Left lung (tissue), 4 donors: ENCODE measurements at regions not wholly inside any gene's neighbourhood (a gene's known extent, or its start where the extent isn't known, plus 50 kb on each side); places are given as distances from the start of the nearest gene placed in this dataset.
A peak's percentile ranks its signal among the peaks of the same experiment; 100 is the strongest.
"Not testable (repeated sequence)": the region's sequence is repeated elsewhere in the genome, so short reads cannot be mapped to it uniquely, and the experiment has no call there.

Experiments used
- ATAC-seq: fragments of 200-7000 bp; cut with Tn5 transposase; one replicate; pipeline ENCODE4 v1.9.1; 2020; ENCODE audit warnings: moderate library complexity
- DNase-seq, 4 donors: peaks; one replicate each; pipeline ENCODE4 v3.0.0-alpha.2; 2013 to 2020
- H3K27ac ChIP-seq, 2 donors: fragments of 200-600 bp; sonication (generic) in 1 of 2; one replicate each; pipeline versions ENCODE4 v1.5.0 to v1.8.0; 2020 to 2021
- H3K27me3 ChIP-seq, 2 donors: fragments of 200-600 bp; sonication (generic) in 1 of 2; one replicate each; pipeline versions ENCODE4 v1.5.0 to v1.8.0; 2020 to 2021
- H3K36me3 ChIP-seq, 2 donors: fragments of 200-600 bp; sonication (generic) in 1 of 2; one replicate each; pipeline versions ENCODE4 v1.5.0 to v1.8.0; 2020 to 2021
- H3K4me1 ChIP-seq, 2 donors: fragments of 200-600 bp; one replicate each; pipeline ENCODE4 v1.8.0; 2021
- H3K4me3 ChIP-seq, 2 donors: fragments of 200-600 bp; sonication (generic) in 1 of 2; one replicate each; pipeline versions ENCODE4 v1.5.0 to v1.8.0; 2020 to 2021; ENCODE audit warnings: mild to moderate bottlenecking in 1 of 2
- H3K9me3 ChIP-seq, 2 donors: fragments of 200-600 bp; sonication (generic) in 1 of 2; one replicate each; pipeline versions ENCODE4 v1.5.0 to v1.8.0; 2020 to 2021
- intact Hi-C, 2 donors: fragments of 100-400 bp; cut with DNase I; formaldehyde crosslinking; loops; one replicate each; pipeline versions ENCODE4 v1.11.2 to v1.14.2; 2022
- TF ChIP-seq, protein P1 (sequence below), 2 donors: fragments of 200-600 bp; sonication (generic) in 1 of 2; IDR thresholded peaks; one replicate each; pipeline versions ENCODE4 v1.5.0 to v1.8.0; 2021; ENCODE audit warnings: antibody characterized with exemption in 2 of 2
- donor health status: DM: no; HTN: yes; CAD: no.
- donor health status: DM: no; HTN: no; CAD: no.

DNA sequence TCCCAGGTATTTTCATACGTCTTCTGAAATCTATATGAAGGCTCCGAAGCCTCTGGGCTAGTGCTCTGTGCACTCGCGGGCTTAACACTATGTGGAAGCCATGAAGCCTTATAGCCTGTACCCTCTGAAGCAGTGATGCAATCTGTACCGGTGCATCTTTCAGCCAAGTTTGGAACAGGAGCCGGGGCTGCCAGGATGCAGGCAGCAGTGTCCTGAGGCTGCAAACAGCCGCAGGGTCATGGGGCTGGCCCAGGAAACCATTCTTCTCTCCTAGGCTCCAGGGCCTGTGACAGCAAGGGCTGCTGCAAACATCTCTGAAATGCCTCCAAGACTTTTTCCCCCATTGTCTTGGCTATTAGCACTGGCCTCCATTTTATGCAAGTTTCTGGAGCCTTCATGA, 279.6 kb downstream of the POTED start:
- ATAC-seq, H3K4me3 ChIP-seq, H3K4me1 ChIP-seq, H3K27me3 ChIP-seq, H3K9me3 ChIP-seq, intact Hi-C loops, H3K27ac ChIP-seq, DNase-seq, H3K36me3 ChIP-seq: not testable (repeated sequence)

DNA sequence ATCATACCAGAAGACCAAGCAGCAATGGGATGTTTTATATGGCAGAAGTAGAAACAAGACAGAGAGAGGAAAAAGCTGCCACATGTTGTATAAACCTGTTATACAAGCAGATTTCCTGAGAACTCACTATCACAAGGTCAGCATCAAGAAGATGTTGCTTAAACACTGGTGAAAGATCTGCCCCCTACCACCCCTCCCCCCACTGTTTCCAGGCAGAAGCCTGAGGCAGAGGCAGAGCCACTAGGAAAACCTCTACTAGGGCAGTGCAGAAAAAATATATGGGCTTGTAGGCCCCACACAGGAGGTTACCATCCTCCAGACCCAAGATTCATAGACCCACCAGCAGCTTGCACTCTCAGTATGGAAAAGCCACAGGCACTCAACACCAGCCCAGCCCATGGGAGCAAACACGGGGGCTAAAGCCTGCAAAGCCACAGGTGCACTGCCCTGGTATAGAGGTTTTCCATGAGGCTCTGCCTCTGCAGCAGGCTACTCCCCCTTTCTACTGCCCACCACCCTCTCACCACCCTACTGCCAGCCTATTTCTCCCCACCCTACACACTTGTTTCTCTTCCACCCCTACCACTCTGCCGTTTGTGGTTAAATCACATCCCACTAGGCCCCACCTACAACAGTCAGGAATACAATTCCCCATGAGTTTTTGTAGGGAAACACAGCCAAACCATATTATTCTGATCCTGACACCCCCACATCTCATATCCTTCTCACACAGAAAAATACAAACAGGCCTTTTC, 274.2 kb downstream of the POTED start:
- H3K27ac ChIP-seq, H3K27me3 ChIP-seq, H3K4me1 ChIP-seq, ATAC-seq, H3K4me3 ChIP-seq, intact Hi-C loops, H3K36me3 ChIP-seq, H3K9me3 ChIP-seq, DNase-seq: not testable (repeated sequence)

- H3K27ac ChIP-seq, H3K4me3 ChIP-seq, H3K27me3 ChIP-seq, DNase-seq, H3K9me3 ChIP-seq, H3K36me3 ChIP-seq, intact Hi-C loops, H3K4me1 ChIP-seq, ATAC-seq: not testable (repeated sequence)
Observed at GRCh38 chr21:13877503-13877902, 267.9 kb downstream of the POTED start.

DNA sequence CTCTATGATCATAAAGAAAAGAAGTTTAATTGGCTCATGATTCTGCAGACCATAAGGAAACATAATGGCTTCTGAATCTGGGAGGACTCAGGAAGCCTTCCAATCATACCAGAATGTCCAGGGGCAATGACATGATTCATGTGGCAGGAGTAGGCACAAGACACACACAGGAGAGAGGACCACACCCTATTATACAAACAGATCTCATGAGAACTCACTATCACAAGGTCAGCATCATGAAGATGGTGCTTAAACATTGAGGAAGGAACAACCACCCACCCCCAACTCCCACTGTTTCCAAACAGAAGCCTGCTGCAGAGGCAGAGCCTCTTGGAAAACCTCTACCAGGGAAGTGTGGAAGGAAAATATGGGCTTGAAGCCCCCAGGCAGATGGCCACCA, 267.4 kb downstream of the POTED start:
- intact Hi-C loops, H3K4me3 ChIP-seq, H3K9me3 ChIP-seq, H3K27me3 ChIP-seq, ATAC-seq, H3K27ac ChIP-seq, H3K36me3 ChIP-seq, H3K4me1 ChIP-seq, DNase-seq: not testable (repeated sequence)

- H3K4me1 ChIP-seq, H3K9me3 ChIP-seq, ATAC-seq, DNase-seq, H3K27ac ChIP-seq, H3K27me3 ChIP-seq, H3K36me3 ChIP-seq, H3K4me3 ChIP-seq, intact Hi-C loops: not testable (repeated sequence)
Observed at GRCh38 chr21:13874001-13874400, 264.4 kb downstream of the POTED start.

DNA sequence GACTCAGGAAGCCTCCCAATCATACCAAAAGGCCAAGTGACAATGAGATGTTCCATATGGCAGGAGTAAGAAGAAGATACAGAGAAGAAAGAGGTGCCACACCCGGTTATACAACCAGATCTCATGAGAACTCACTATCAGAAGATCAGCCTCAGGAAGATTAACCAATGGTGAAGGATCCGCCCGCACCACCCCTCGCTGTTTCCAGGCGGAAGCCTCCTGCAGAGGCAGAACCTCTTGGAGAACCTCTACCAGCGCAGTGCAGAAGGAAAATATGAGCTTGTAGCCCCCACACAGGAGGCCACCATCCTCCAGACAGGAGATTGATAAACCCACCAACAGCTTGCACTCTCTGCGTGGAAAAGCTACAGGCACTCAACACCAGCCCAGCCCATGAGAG, 245.1 kb downstream of the POTED start:
- no peaks in the 10 kb centered on the region for H3K27me3 ChIP-seq
- intact Hi-C loops, result no loop called here
- H3K4me3 ChIP-seq, result no peak overlapping the region
- no peak overlapping the region for H3K27ac ChIP-seq
- H3K4me1 ChIP-seq, result no peaks in the 10 kb centered on the region
- ATAC-seq (no peak), DNase-seq (no peak)
- no peaks in the 10 kb centered on the region for H3K36me3 ChIP-seq
- H3K9me3 ChIP-seq, result peaks cover 0 to 2% of the 10 kb centered on the region in 2 donors
- TF ChIP-seq, protein P1, sequence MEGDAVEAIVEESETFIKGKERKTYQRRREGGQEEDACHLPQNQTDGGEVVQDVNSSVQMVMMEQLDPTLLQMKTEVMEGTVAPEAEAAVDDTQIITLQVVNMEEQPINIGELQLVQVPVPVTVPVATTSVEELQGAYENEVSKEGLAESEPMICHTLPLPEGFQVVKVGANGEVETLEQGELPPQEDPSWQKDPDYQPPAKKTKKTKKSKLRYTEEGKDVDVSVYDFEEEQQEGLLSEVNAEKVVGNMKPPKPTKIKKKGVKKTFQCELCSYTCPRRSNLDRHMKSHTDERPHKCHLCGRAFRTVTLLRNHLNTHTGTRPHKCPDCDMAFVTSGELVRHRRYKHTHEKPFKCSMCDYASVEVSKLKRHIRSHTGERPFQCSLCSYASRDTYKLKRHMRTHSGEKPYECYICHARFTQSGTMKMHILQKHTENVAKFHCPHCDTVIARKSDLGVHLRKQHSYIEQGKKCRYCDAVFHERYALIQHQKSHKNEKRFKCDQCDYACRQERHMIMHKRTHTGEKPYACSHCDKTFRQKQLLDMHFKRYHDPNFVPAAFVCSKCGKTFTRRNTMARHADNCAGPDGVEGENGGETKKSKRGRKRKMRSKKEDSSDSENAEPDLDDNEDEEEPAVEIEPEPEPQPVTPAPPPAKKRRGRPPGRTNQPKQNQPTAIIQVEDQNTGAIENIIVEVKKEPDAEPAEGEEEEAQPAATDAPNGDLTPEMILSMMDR (IDR thresholded peaks at IDR 0.05), result no peak

- H3K4me1 ChIP-seq, H3K4me3 ChIP-seq, ATAC-seq, H3K27ac ChIP-seq, H3K36me3 ChIP-seq, DNase-seq, H3K9me3 ChIP-seq, H3K27me3 ChIP-seq, intact Hi-C loops: not testable (repeated sequence)
Observed at GRCh38 chr21:13850808-13851207, 241.2 kb downstream of the POTED start.

- H3K27me3 ChIP-seq, H3K4me3 ChIP-seq, intact Hi-C loops, H3K4me1 ChIP-seq, DNase-seq, H3K36me3 ChIP-seq, H3K9me3 ChIP-seq, ATAC-seq, H3K27ac ChIP-seq: not testable (repeated sequence)
Observed at GRCh38 chr21:13849489-13849888, 239.9 kb downstream of the POTED start.

GRCh38 chr21:13846718-13847117, 237.1 kb downstream of the POTED start:
- H3K27ac ChIP-seq, H3K4me1 ChIP-seq, ATAC-seq, H3K27me3 ChIP-seq, H3K36me3 ChIP-seq, H3K4me3 ChIP-seq, intact Hi-C loops, DNase-seq, H3K9me3 ChIP-seq: not testable (repeated sequence)

- intact Hi-C loops, H3K27ac ChIP-seq, H3K4me1 ChIP-seq, DNase-seq, H3K36me3 ChIP-seq, H3K9me3 ChIP-seq, H3K27me3 ChIP-seq, H3K4me3 ChIP-seq: not testable (repeated sequence)
- ATAC-seq, result peak; percentile 52
Observed at GRCh38 chr21:13844574-13844973, 235.0 kb downstream of the POTED start.

DNA sequence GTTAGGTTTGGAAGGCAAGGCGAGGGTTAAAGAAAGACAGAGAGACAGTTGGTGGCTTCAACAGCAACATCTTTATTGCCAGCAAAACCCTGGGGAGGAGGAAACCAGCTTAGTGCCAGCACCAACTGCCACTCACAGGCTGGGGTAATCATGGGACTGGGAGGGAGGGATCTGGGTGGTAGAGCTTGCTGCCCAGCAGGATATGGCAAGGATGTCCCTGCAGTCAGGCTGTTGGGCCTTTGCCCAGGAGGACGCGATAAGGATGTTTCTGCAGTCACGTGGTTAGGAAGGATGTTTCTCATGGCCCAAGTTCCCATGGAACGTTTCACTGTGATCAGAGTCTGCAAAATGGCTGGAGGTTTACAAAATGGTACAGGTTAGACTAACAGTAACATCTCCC, 233.5 kb downstream of the POTED start:
- intact Hi-C loops, H3K27me3 ChIP-seq, H3K4me3 ChIP-seq, H3K9me3 ChIP-seq, DNase-seq, ATAC-seq, H3K4me1 ChIP-seq, H3K36me3 ChIP-seq, H3K27ac ChIP-seq: not testable (repeated sequence)

DNA sequence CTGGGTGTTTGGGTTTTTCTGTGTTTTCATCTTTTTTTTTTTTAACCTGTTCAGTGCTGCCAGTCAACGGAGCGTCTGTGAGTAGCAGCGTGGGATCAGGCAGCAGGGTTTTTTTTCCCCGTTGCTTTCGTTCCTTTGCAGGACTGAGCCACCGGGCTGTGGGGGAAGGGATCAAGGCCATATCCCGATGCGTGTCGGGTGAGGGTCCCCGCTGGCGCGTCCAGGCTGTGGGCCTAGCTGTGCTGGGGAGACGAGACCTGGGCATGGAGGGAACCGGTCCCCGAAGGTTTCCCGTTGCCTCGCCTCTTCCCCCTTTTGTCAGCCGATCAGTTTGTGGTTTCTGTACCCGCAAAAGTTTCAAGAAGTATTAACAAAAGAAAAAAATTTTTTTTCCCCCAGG, 218.1 kb downstream of the POTED start:
- intact Hi-C loops, H3K9me3 ChIP-seq, H3K4me1 ChIP-seq, ATAC-seq, H3K27ac ChIP-seq, H3K36me3 ChIP-seq, DNase-seq, H3K4me3 ChIP-seq, H3K27me3 ChIP-seq: not testable (repeated sequence)
